Loucy (cell line): ENCODE measurements at regions not wholly inside any gene's neighbourhood (a gene's known extent, or its start where the extent isn't known, plus 50 kb on each side); places are given as distances from the start of the nearest gene placed in this dataset.
A peak's percentile ranks its signal among the peaks of the same experiment; 100 is the strongest.

Experiments
- H2AFZ ChIP-seq: fragments of 200-600 bp; sonication (generic); 2 replicates; pipeline ENCODE4 v1.6.0; 2016; ENCODE audit warnings: antibody characterized with exemption, mild to moderate bottlenecking, low read length, moderate library complexity
- H3F3A ChIP-seq: fragments of 200-600 bp; 2 replicates; pipeline ENCODE4 v1.6.0; 2016; ENCODE audit warnings: antibody characterized with exemption, low read depth, mild to moderate bottlenecking
- H3K27me3 ChIP-seq: fragments of 200-600 bp; sonication (generic); 2 replicates; pipeline ENCODE4 v1.6.1; 2014; ENCODE audit warnings: low read length, mild to moderate bottlenecking; ENCODE audit not compliant: insufficient read depth, poor library complexity, severe bottlenecking
- H3K36me3 ChIP-seq: fragments of 200-600 bp; sonication (generic); 2 replicates; pipeline ENCODE4 v1.6.1; 2016; ENCODE audit warnings: low read length; ENCODE audit not compliant: insufficient read depth
- H3K4me1 ChIP-seq: fragments of 200-600 bp; sonication (generic); 2 replicates; pipeline ENCODE4 v1.5.1; 2014; ENCODE audit warnings: low read length, mild to moderate bottlenecking; ENCODE audit not compliant: insufficient read depth, poor library complexity, severe bottlenecking
- H3K4me2 ChIP-seq: fragments of 200-600 bp; sonication (generic); 2 replicates; pipeline ENCODE4 v1.6.0; 2014; ENCODE audit warnings: antibody characterized with exemption, low read length, low read depth, mild to moderate bottlenecking; ENCODE audit not compliant: poor library complexity, severe bottlenecking
- H3K4me3 ChIP-seq: fragments of 200-600 bp; sonication (generic); 2 replicates; pipeline ENCODE4 v1.5.1; 2014; ENCODE audit warnings: low read length, mild to moderate bottlenecking, mixed read lengths; ENCODE audit not compliant: poor library complexity, severe bottlenecking
- H3K79me2 ChIP-seq: fragments of 200-600 bp; sonication (generic); 2 replicates; pipeline ENCODE4 v1.6.1; 2014; ENCODE audit warnings: low read length; ENCODE audit not compliant: insufficient read depth
- H3K9ac ChIP-seq: fragments of 200-600 bp; sonication (generic); 2 replicates; pipeline ENCODE4 v1.6.0; 2014; ENCODE audit warnings: mild to moderate bottlenecking, low read depth, low read length, moderate library complexity; ENCODE audit not compliant: poor library complexity, severe bottlenecking
- H3K9me2 ChIP-seq: fragments of 200-600 bp; sonication (generic); replicated peaks from 2 replicates; pipeline ENCODE4 v1.6.1; 2016; ENCODE audit warnings: low read depth, low read length, mixed read lengths
- H3K9me3 ChIP-seq: fragments of 200-600 bp; sonication (generic); 2 replicates; pipeline ENCODE4 v1.6.1; 2014; ENCODE audit warnings: mild to moderate bottlenecking, antibody characterized with exemption, low read length, low read depth; ENCODE audit not compliant: insufficient read depth
- H4K20me1 ChIP-seq: fragments of 200-600 bp; sonication (generic); 2 replicates; pipeline ENCODE4 v1.6.0; 2014; ENCODE audit warnings: antibody characterized with exemption, low read length, mild to moderate bottlenecking; ENCODE audit not compliant: insufficient read depth, poor library complexity, severe bottlenecking
- CTCF ChIP-seq: fragments of 200-600 bp; sonication (generic); conservative IDR thresholded peaks from 2 replicates; pipeline ENCODE4 v1.5.1; 2014; ENCODE audit warnings: mild to moderate bottlenecking, antibody characterized with exemption, low read length
- EZH2phosphoT487 ChIP-seq: fragments of 200-600 bp; IDR thresholded peaks from 2 replicates; pipeline ENCODE4 v1.6.1; 2018; ENCODE audit warnings: antibody characterized with exemption, mild to moderate bottlenecking, moderate library complexity, borderline replicate concordance

GRCh38 chr2:58569475-58570185 lies 328.5 kb upstream of the FANCL start:
- Histone ChIP-seq H3K4me3 (no peak overlapping the region), H3K36me3 (no peaks in the 10 kb centered on the region), H3K27me3 (no peaks in the 10 kb centered on the region), H3K79me2 (no peaks in the 10 kb centered on the region), H3F3A (no peaks in the 10 kb centered on the region), H3K9me3 (no peaks in the 10 kb centered on the region), H3K9me2 (no peaks in the 10 kb centered on the region), H2AFZ (peak overlapping the region; percentile 53; the same call in 1 of the 2 replicates), H3K4me2 (no peak overlapping the region), H3K9ac (no peak overlapping the region), H4K20me1 (no peaks in the 10 kb centered on the region), H3K4me1 (peaks cover 6% of the 10 kb centered on the region)
- TF ChIP-seq EZH2phosphoT487 (no peak), CTCF (no peak)

- H3K36me3 ChIP-seq = no peaks in the 10 kb centered on the region
- no peaks in the 10 kb centered on the region for H3K27me3 ChIP-seq
- H3K4me2 ChIP-seq = no peak overlapping the region
- H3K4me1 ChIP-seq = peaks cover 6% of the 10 kb centered on the region
- H3K79me2 ChIP-seq = no peaks in the 10 kb centered on the region
- H3K9ac ChIP-seq = no peak overlapping the region
- H3K9me3 ChIP-seq = no peaks in the 10 kb centered on the region
- no peak overlapping the region for H2AFZ ChIP-seq
- no peaks in the 10 kb centered on the region for H4K20me1 ChIP-seq
- TF ChIP-seq EZH2phosphoT487 (no peak), CTCF (no peak)
- no peaks in the 10 kb centered on the region for H3K9me2 ChIP-seq
- no peak overlapping the region for H3K4me3 ChIP-seq
- no peaks in the 10 kb centered on the region for H3F3A ChIP-seq
Measured at GRCh38 chr2:58568901-58569300, 327.8 kb upstream of the FANCL start.

GRCh38 chr2:58562276-58562675 lies 321.2 kb upstream of the FANCL start:
- H3K9me2 ChIP-seq = no peaks in the 10 kb centered on the region
- no peaks in the 10 kb centered on the region for H3K36me3 ChIP-seq
- H3K4me2 ChIP-seq = no peak overlapping the region
- no peaks in the 10 kb centered on the region for H3K27me3 ChIP-seq
- no peaks in the 10 kb centered on the region for H3K9me3 ChIP-seq
- TF ChIP-seq CTCF = no peak
- no peak for TF ChIP-seq EZH2phosphoT487
- no peaks in the 10 kb centered on the region for H3F3A ChIP-seq
- H3K9ac ChIP-seq = no peak overlapping the region
- no peak overlapping the region for H3K4me3 ChIP-seq
- H2AFZ ChIP-seq = no peak overlapping the region
- no peaks in the 10 kb centered on the region for H3K79me2 ChIP-seq
- H3K4me1 ChIP-seq = no peaks in the 10 kb centered on the region
- H4K20me1 ChIP-seq = no peaks in the 10 kb centered on the region
